ENCODE measurements at regions not wholly inside any gene's neighbourhood (a gene's known extent, or its start where the extent isn't known, plus 50 kb on each side); places are given as distances from the start of the nearest gene placed in this dataset.

- TF ChIP-seq ZBTB33 (IDR thresholded peaks at IDR 0.05; ENCODE audit: borderline replicate concordance, low read depth) (no peak), NRF1 (IDR thresholded peaks at IDR 0.05; ENCODE audit: low read depth, low read length) (no peak), TCF12 (IDR thresholded peaks at IDR 0.05) (no peak), MAX (IDR thresholded peaks at IDR 0.05; ENCODE audit: low read depth) (no peak), IRF3 (IDR thresholded peaks at IDR 0.05; ENCODE audit: low read depth, low read length) (no peak), JUND (IDR thresholded peaks at IDR 0.05) (no peak)
These were observed 262.1 kb downstream of the IL20RB start (continued) for GRCh38 chr3:137219801-137220445.

- Histone ChIP-seq H3K9me2 (no peaks in the 10 kb centered on the region), H4K20me1 (ENCODE audit: insufficient read depth) (no peaks in the 10 kb centered on the region), H3K4me3 (ENCODE audit: low read depth in 2 of 2, low read length in 1 of 2) (no peak overlapping the region), H3K79me2 (ENCODE audit: insufficient read depth) (no peaks in the 10 kb centered on the region), H2AFZ (ENCODE audit: low read depth) (no peak overlapping the region), H3K36me3 (replicated peaks in 1 of 2; ENCODE audit: control insufficient read depth in 1 of 2, insufficient read depth in 2 of 2, low read length in 1 of 2) (no peaks in the 10 kb centered on the region), H3F3A (replicated peaks; ENCODE audit: insufficient read depth) (no peaks in the 10 kb centered on the region), H3K4me1 (ENCODE audit: control insufficient read depth in 1 of 2, insufficient read depth in 2 of 2, low read depth in 1 of 2, low read length in 1 of 2) (no peaks in the 10 kb centered on the region), H3K4me2 (no peak overlapping the region), H3K27me3 (ENCODE audit: insufficient read depth) (no peaks in the 10 kb centered on the region), H3K9me3 (no peaks in the 10 kb centered on the region), H3K27ac (ENCODE audit: low read depth in 2 of 2, low read length in 1 of 2) (no peak overlapping the region), H3K9ac (no peak overlapping the region)
- no peak for DNase-seq
- ChIA-PET CTCF (no interaction called here), POLR2A (no interaction called here)
- TF ChIP-seq CHD2 (IDR thresholded peaks at IDR 0.05; ENCODE audit: low read length, partially characterized antibody) = no peak
- WGBS (ENCODE audit: low lambda C conversion rate) = 8% methylated on average over 2 of the region's 2 CpGs
These were observed 265.0 kb downstream of the IL20RB start for GRCh38 chr3:137222736-137223225.

- Histone ChIP-seq H3K9me2 (no peaks in the 10 kb centered on the region), H3K4me1 (ENCODE audit: control insufficient read depth in 1 of 2, insufficient read depth in 2 of 2, low read depth in 1 of 2, low read length in 1 of 2) (no peaks in the 10 kb centered on the region), H3K4me3 (ENCODE audit: low read depth in 2 of 2, low read length in 1 of 2) (no peak overlapping the region), H3K9ac (no peak overlapping the region), H2AFZ (ENCODE audit: low read depth) (no peak overlapping the region), H3K36me3 (replicated peaks in 1 of 2; ENCODE audit: control insufficient read depth in 1 of 2, insufficient read depth in 2 of 2, low read length in 1 of 2) (no peaks in the 10 kb centered on the region), H4K20me1 (ENCODE audit: insufficient read depth) (no peaks in the 10 kb centered on the region), H3K4me2 (no peak overlapping the region), H3K9me3 (no peaks in the 10 kb centered on the region), H3K79me2 (ENCODE audit: insufficient read depth) (no peaks in the 10 kb centered on the region), H3K27ac (ENCODE audit: low read depth in 2 of 2, low read length in 1 of 2) (no peak overlapping the region), H3F3A (replicated peaks; ENCODE audit: insufficient read depth) (no peaks in the 10 kb centered on the region), H3K27me3 (ENCODE audit: insufficient read depth) (no peaks in the 10 kb centered on the region)
- WGBS (ENCODE audit: low lambda C conversion rate) = 8% methylated on average over 3 of the region's 3 CpGs
- ChIA-PET POLR2A (no interaction called here), CTCF (interaction anchor here (0.9 kb wide), 1 partner anchor 114 kb away, joined by 3 read pairs; no protein-coding TSS in a partner anchor)
- DNase-seq = no peak
- TF ChIP-seq IRF3 (IDR thresholded peaks at IDR 0.05; ENCODE audit: low read depth, low read length) (no peak), FOXM1 (IDR thresholded peaks at IDR 0.05; ENCODE audit: low read depth) (no peak), JUND (IDR thresholded peaks at IDR 0.05) (no peak), FOSL2 (IDR thresholded peaks at IDR 0.05; ENCODE audit: borderline replicate concordance, low read depth) (no peak), MXI1 (IDR thresholded peaks at IDR 0.05; ENCODE audit: low read depth, low read length) (no peak), RCOR1 (IDR thresholded peaks at IDR 0.05; ENCODE audit: low read length) (no peak), EP300 (IDR thresholded peaks at IDR 0.05; ENCODE audit: borderline replicate concordance in 1 of 2, low read depth in 1 of 2, low read length in 1 of 2) (no peak)
These were observed 266.7 kb downstream of the IL20RB start for GRCh38 chr3:137224464-137224863.

Measured in SK-N-SH (cell line).